ENCODE measurements at regions not wholly inside any gene's neighbourhood (a gene's known extent, or its start where the extent isn't known, plus 50 kb on each side); places are given as distances from the start of the nearest gene placed in this dataset.

- TF ChIP-seq POLR2A (IDR thresholded peaks at IDR 0.05; ENCODE audit: low read length) (no peak), GATA1 (IDR thresholded peaks at IDR 0.05; ENCODE audit: low read depth, low read length) (no peak)
Measured at GRCh38 chr11:69400140-69400539, 81.3 kb upstream of the LINC01488 start.
